ENCODE measurements at regions not wholly inside any gene's neighbourhood (a gene's known extent, or its start where the extent isn't known, plus 50 kb on each side); places are given as distances from the start of the nearest gene placed in this dataset.
"Not testable (repeated sequence)": the region's sequence is repeated elsewhere in the genome, so short reads cannot be mapped to it uniquely, and the experiment has no call there.

- intact Hi-C loops (cut with DNase I): no loop called here
- no peak for DNase-seq
Observed at GRCh38 chr4:94131212-94131611, 76.5 kb upstream of the SMARCAD1 start.

GRCh38 chr4:94135701-94136100, 72.0 kb upstream of the SMARCAD1 start:
- DNase-seq: no peak
- intact Hi-C loops (cut with DNase I): no loop called here

DNA sequence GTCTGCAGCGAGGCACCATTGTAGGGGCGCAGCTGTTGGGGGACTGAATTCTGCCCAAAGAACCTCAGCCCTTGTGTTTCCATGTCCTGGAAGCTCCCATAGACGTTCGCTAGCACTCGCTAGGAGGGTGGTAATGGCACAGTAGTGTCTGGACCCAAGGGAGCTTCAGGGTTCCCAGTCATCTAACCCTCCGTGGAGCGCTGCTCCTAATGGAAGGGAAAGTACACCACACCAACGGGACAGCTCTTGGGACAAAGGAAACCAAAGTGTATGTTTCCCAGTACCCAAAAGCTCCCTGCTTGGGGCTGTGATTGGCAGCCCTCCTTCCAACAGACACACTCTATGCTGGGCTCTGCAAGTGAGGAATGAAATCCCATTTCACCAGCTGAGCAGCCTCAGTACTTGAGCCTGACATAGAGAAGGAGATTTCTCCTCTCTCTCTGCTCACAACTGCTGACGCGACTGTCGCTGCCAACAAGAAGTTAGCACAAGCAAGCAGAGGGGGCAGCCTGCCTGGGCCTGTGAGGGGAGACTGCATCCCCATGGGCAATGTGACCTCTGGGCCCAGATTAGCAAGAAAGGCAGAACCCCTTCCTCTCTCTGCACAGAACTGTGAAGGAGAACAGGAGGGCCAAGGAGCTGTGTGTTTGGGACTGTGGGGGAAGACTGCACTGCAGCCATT, 67.6 kb upstream of the SMARCAD1 start:
- no peak for DNase-seq
- intact Hi-C loops (cut with DNase I): no loop called here

DNA sequence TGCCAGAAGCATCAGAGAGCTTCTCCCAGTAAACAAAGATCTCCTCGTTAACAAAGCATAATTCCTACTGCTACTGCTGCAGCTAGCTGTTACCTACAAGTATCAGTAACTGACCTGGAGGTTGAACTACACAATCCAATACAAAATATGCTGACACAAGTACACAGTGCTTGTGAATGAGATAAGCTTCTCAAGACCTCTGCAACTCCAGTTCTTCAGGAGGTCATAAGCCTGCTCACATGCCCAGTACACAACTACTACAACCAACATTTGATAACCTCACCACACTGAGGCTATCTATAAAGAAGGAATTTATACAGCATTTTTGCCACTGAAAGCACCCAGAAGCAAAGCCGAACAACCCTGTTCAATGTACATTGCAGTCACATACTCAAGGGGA, 66.7 kb upstream of the SMARCAD1 start:
- intact Hi-C loops (cut with DNase I): no loop called here
- DNase-seq: no peak

DNA sequence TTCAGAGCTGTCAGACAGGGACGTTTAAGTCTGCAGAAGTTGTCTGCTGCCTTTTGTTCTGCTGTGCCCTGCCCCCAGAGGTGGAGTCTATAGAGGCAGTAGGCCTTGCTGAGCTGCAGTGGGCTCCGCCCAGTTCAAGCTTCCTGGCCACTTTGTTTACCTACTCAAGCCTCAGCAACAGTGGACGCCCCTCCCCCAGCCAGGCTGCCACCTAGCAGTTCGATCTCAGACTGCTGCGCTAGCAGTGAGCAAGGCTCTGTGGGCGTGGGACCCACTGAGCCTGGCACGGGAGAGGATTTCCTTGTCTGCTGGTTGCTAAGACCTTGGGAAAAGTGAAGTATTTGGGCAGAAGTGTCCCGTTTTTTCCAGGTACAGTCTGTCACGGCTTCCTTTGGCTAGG, 59.6 kb upstream of the SMARCAD1 start:
- DNase-seq; intact Hi-C loops (cut with DNase I): not testable (repeated sequence)

GRCh38 chr4:94152466-94152865, 55.2 kb upstream of the SMARCAD1 start:
- intact Hi-C loops (cut with DNase I): no loop called here
- DNase-seq: no peak

DNA sequence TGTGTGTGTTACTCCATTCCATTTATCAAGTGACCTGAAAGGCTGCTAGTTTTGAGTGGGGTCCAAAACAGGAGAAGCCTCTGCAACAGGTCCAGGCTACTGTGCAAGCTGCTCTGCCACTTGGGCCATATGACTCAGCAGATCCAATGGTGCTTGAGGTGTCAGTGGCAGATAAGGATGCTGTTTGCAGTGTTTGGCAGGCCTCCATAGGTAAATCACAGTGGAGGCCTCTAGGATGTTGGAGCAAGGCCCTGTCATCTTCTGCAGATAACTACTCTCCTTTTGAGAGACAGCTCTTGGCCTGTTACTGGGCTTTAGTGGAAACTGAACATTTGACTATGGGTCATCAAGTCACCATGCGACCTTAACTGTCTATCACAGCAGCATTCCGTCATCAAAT, 52.3 kb upstream of the SMARCAD1 start:
- DNase-seq; intact Hi-C loops (cut with DNase I): not testable (repeated sequence)

DNA sequence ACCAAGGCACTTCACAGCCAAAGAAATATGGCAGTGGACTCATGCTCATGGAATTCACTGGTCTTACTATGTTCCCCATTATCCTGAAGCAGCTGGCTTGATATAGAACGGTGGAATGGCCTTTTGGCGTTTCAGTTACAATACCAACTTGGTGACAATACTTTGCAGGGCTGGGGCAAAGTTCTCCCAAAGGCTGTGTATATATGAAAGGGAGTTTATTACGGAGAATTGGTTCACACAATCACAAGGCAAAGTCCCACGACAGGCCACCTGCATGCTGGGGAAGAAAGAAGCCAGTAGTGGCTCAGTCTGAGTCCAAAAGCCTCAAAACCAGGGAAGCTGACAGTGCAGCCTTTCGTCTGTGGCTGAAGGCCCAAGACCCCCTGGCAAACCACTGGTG, 50.8 kb upstream of the SMARCAD1 start:
- no peak for DNase-seq

More for the DNA sequence above, 50.8 kb upstream of the SMARCAD1 start:
- intact Hi-C loops (cut with DNase I): no loop called here
